A549 (cell line): ENCODE measurements at regions not wholly inside any gene's neighbourhood (a gene's known extent, or its start where the extent isn't known, plus 50 kb on each side); places are given as distances from the start of the nearest gene placed in this dataset.

Experiments
- ATAC-seq, 2 experiments: fragments of 200-7000 bp in 1 of 2; fragments of >200 bp in 1 of 2; cut with Nextera tagmentation in 1 of 2; cut with Tn5 transposase in 1 of 2; 3 replicates each; pipeline versions ENCODE4 v1.8.0 to v1.9.1; 2018 to 2020; ENCODE audit warnings: mild to moderate bottlenecking in 1 of 2, moderate library complexity in 1 of 2
- CTCF ChIA-PET: fragments of 300-600 bp; sonication (Branson Sonifier 250); formaldehyde crosslinking; extraction: SDS; loops from one replicate; lab custom pipeline; 2021; ENCODE audit warnings: antibody characterized with exemption, inconsistent platforms; lab: Yijun Ruan, JAX
- POLR2A ChIA-PET: fragments of 350-600 bp; formaldehyde crosslinking; extraction: SDS; loops from one replicate; lab custom pipeline; 2021; ENCODE audit warnings: antibody characterized with exemption, inconsistent platforms; lab: Yijun Ruan, JAX
- DNase-seq, 2 experiments: peaks; one replicate each; pipeline versions ENCODE4 v3.0.0 to v3.0.0-alpha.2; 2011 to 2016; ENCODE audit warnings: low read depth in 1 of 2, low spot score in 1 of 2
- FAIRE-seq: peaks from 2 replicates; lab custom pipeline; 2011; peaks lifted over from hg19 to GRCh38; lab: Jason Lieb, UNC
- H3K27ac ChIP-seq, 2 experiments: fragments of >200 bp; sonication (Bioruptor Twin); formaldehyde crosslinking; 3 replicates each; pipeline ENCODE4 v1.5.1; 2016 to 2017
- H3K4me1 ChIP-seq: fragments of >200 bp; sonication (Bioruptor Twin); formaldehyde crosslinking; 3 replicates; pipeline ENCODE4 v1.6.1; 2016
- H3K4me2 ChIP-seq: fragments of >200 bp; sonication (Bioruptor Twin); formaldehyde crosslinking; 3 replicates; pipeline ENCODE4 v1.6.1; 2016
- H3K4me3 ChIP-seq: fragments of >200 bp; sonication (Bioruptor Twin); formaldehyde crosslinking; 3 replicates; pipeline ENCODE4 v1.5.1; 2016
- H3K9me3 ChIP-seq: fragments of >200 bp; sonication (Bioruptor Twin); formaldehyde crosslinking; 3 replicates; pipeline ENCODE4 v1.6.1; 2016
- BCL3 ChIP-seq: fragments of >200 bp; sonication (Bioruptor Twin); formaldehyde crosslinking; IDR thresholded peaks from 3 replicates; pipeline ENCODE4 v1.6.1; 2016
- BHLHE40 ChIP-seq: IDR thresholded peaks from 2 replicates; pipeline ENCODE4 v1.6.1; 2012; ENCODE audit warnings: low read depth, low read length, inconsistent platforms
- CHD4 ChIP-seq: fragments of 200-600 bp; sonication (generic); IDR thresholded peaks from 2 replicates; pipeline ENCODE4 v1.6.1; 2016; ENCODE audit warnings: antibody characterized with exemption, mild to moderate bottlenecking, borderline replicate concordance
- EHF ChIP-seq: fragments of 250-450 bp; sonication (Bioruptor Pico); IDR thresholded peaks from 2 replicates; pipeline ENCODE4 v1.5.0; 2020; ENCODE audit warnings: mild to moderate bottlenecking
- ELK1 ChIP-seq: fragments of 150-350 bp; IDR thresholded peaks from 2 replicates; pipeline ENCODE4 v1.6.1; 2014; ENCODE audit warnings: low read depth, mild to moderate bottlenecking, low read length
- FOSB ChIP-seq: fragments of 250-450 bp; sonication (Bioruptor Pico); IDR thresholded peaks from 2 replicates; pipeline ENCODE4 v1.5.0; 2020; ENCODE audit warnings: mild to moderate bottlenecking, moderate library complexity
- GATA3 ChIP-seq: IDR thresholded peaks from 2 replicates; pipeline ENCODE4 v1.6.1; 2012; ENCODE audit warnings: borderline replicate concordance
- HES2 ChIP-seq: fragments of >200 bp; sonication (Bioruptor Twin); formaldehyde crosslinking; IDR thresholded peaks from 2 replicates; pipeline ENCODE4 v1.6.1; 2016
- HEYL ChIP-seq: fragments of 250-450 bp; sonication (Bioruptor Pico); IDR thresholded peaks from 2 replicates; pipeline ENCODE4 v1.8.0; 2021; ENCODE audit warnings: mild to moderate bottlenecking, moderate library complexity
- HOXB13 ChIP-seq: fragments of 250-450 bp; sonication (Bioruptor Pico); IDR thresholded peaks from 2 replicates; pipeline ENCODE4 v1.5.0; 2020; ENCODE audit warnings: low read depth, mild to moderate bottlenecking, moderate library complexity
- HOXB5 ChIP-seq: fragments of 250-450 bp; sonication (Bioruptor Pico); IDR thresholded peaks from 2 replicates; pipeline ENCODE4 v1.5.0; 2020; ENCODE audit warnings: mild to moderate bottlenecking, moderate library complexity
- JUNB ChIP-seq: fragments of >200 bp; sonication (Bioruptor Twin); formaldehyde crosslinking; IDR thresholded peaks from 2 replicates; pipeline ENCODE4 v1.6.1; 2016
- KDM5A ChIP-seq: fragments of 200-600 bp; sonication (generic); IDR thresholded peaks from 2 replicates; pipeline ENCODE4 v1.6.1; 2016; ENCODE audit warnings: antibody characterized with exemption, mild to moderate bottlenecking
- MAFK ChIP-seq: fragments of 450-650 bp; IDR thresholded peaks from 2 replicates; pipeline ENCODE4 v1.6.1; 2014; ENCODE audit not compliant: partially characterized antibody
- NPAS2 ChIP-seq: fragments of 250-450 bp; sonication (Bioruptor Pico); IDR thresholded peaks from 2 replicates; pipeline ENCODE4 v1.8.0; 2022; ENCODE audit warnings: mild to moderate bottlenecking, moderate library complexity, borderline replicate concordance
- POLR2AphosphoS2 ChIP-seq: conservative IDR thresholded peaks from 2 replicates; pipeline ENCODE4 v1.6.1; 2012; ENCODE audit warnings: low read length, improper control_type of control experiment, inconsistent platforms
- REST ChIP-seq: fragments of 200-600 bp; sonication (generic); IDR thresholded peaks from 2 replicates; pipeline ENCODE4 v1.6.1; 2016; ENCODE audit warnings: antibody characterized with exemption, mild to moderate bottlenecking, moderate library complexity
- SREBF2 ChIP-seq: fragments of 450-650 bp; IDR thresholded peaks from 2 replicates; pipeline ENCODE4 v1.6.1; 2014; ENCODE audit warnings: mild to moderate bottlenecking, moderate library complexity
- TFCP2L1 ChIP-seq: fragments of 250-450 bp; sonication (Bioruptor Pico); IDR thresholded peaks from 2 replicates; pipeline ENCODE4 v1.5.0; 2021; ENCODE audit warnings: mild to moderate bottlenecking
- ZC3H11A ChIP-seq: fragments of 450-650 bp; IDR thresholded peaks from 2 replicates; pipeline ENCODE4 v1.6.1; 2014; ENCODE audit warnings: antibody characterized with exemption, mild to moderate bottlenecking
- ZFP36 ChIP-seq: fragments of 450-650 bp; IDR thresholded peaks from 2 replicates; pipeline ENCODE4 v1.6.1; 2014; ENCODE audit warnings: borderline replicate concordance; ENCODE audit not compliant: partially characterized antibody
- ZNF302 ChIP-seq: fragments of 250-450 bp; sonication (Bioruptor Pico); IDR thresholded peaks from 2 replicates; pipeline ENCODE4 v1.9.0; 2021; ENCODE audit warnings: inconsistent platforms, mild to moderate bottlenecking, moderate library complexity
- WGBS: methylation state at CpG from one replicate; pipeline ENCODE4 v1.1.6; 2017; ENCODE audit errors: missing lambda C conversion rate; 5-methylcytosine and 5-hydroxymethylcytosine counted together

GRCh38 chr17:68807998-68808772 lies 147.0 kb downstream of the ABCA8 start (continued):
- TF ChIP-seq HES2 (no peak), HOXB5 (CRISPR knock-in tag) (no peak), GATA3 (no peak), EHF (CRISPR knock-in tag) (no peak)

- ATAC-seq = no peak
- no peak for FAIRE-seq
- no peak overlapping the region for H3K4me2 ChIP-seq
- no peak overlapping the region for H3K4me3 ChIP-seq
- peaks cover 5% of the 10 kb centered on the region; the same call in 1 of the 3 replicates for H3K4me1 ChIP-seq
- H3K27ac ChIP-seq = no peak overlapping the region
- TF ChIP-seq BCL3 (no peak), ZFP36 (no peak), NPAS2 (CRISPR knock-in tag) (no peak), TFCP2L1 (no peak), HOXB13 (CRISPR knock-in tag) (no peak), GATA3 (no peak), EHF (CRISPR knock-in tag) (no peak), SREBF2 (no peak), POLR2AphosphoS2 (no peak), ZC3H11A (no peak), ZNF302 (no peak), ELK1 (no peak), JUNB (no peak), CHD4 (no peak), MAFK (no peak)
- DNase-seq = no peak
- POLR2A ChIA-PET = no interaction called here
- CTCF ChIA-PET = interaction anchor here (0.5 to 1.2 kb wide), 2 partner anchors 11 to 377 kb away, joined by 3 to 6 read pairs; no protein-coding TSS in a partner anchor
- no peaks in the 10 kb centered on the region for H3K9me3 ChIP-seq
- 55% methylated on average over 1 of the region's 1 CpG for WGBS
Observed at GRCh38 chr17:68805609-68806008, 149.6 kb downstream of the ABCA8 start.

- H3K4me1 ChIP-seq = peaks cover 8% of the 10 kb centered on the region; the same call in 1 of the 3 replicates
- TF ChIP-seq KDM5A = no peak
- TF ChIP-seq REST = no peak
- TF ChIP-seq EHF (CRISPR knock-in tag) = no peak
- TF ChIP-seq ZFP36 = no peak
- TF ChIP-seq HEYL = no peak
- no peak for TF ChIP-seq BHLHE40
- no peak for TF ChIP-seq FOSB (CRISPR knock-in tag)
- no peak for ATAC-seq
- WGBS = 17% methylated on average over 1 of the region's 1 CpG
- no peak overlapping the region for H3K27ac ChIP-seq
- no peaks in the 10 kb centered on the region for H3K9me3 ChIP-seq
- DNase-seq = no peak
- no peak for FAIRE-seq
- POLR2A ChIA-PET = no interaction called here
- no peak overlapping the region for H3K4me3 ChIP-seq
- CTCF ChIA-PET = interaction anchor here (1.2 to 1.5 kb wide), 4 partner anchors 9 to 438 kb away, joined by 3 to 6 read pairs (median 3); no protein-coding TSS in a partner anchor
- H3K4me2 ChIP-seq = no peak overlapping the region
Observed at GRCh38 chr17:68804777-68805520, 150.2 kb downstream of the ABCA8 start.
